K562 (cell line): ENCODE measurements at regions not wholly inside any gene's neighbourhood (a gene's known extent, or its start where the extent isn't known, plus 50 kb on each side); places are given as distances from the start of the nearest gene placed in this dataset.

ENCODE experiments used
- ATAC-seq: fragments of 200-7000 bp; cut with Tn5 transposase; 3 replicates; pipeline ENCODE4 v1.9.1; 2020; ENCODE audit warnings: moderate library complexity
- BruUV-seq: library from RNA; stranded (reverse); fragments of 400-500 nt; replicated peaks from 2 replicates; lab custom pipeline; 2021; lab: Mats Ljungman, UMichigan
- CTCF ChIA-PET: fragments of 300-600 bp; formaldehyde crosslinking; extraction: SDS; loops from one replicate; lab custom pipeline; 2021; ENCODE audit warnings: low intra/inter-chr PET ratio; lab: Yijun Ruan, JAX
- POLR2A ChIA-PET: fragments of 300-600, 350-650 bp; sonication (Branson Sonifier 250); formaldehyde crosslinking; extraction: SDS; loops from one replicate; lab custom pipeline; 2021; ENCODE audit warnings: antibody characterized with exemption, inconsistent platforms; lab: Yijun Ruan, JAX
- DNase-seq, 4 experiments: peaks; one replicate each; pipeline versions ENCODE4 v3.0.0 to v3.0.0-alpha.2; 2011 to 2018; ENCODE audit warnings: low spot score in 3 of 4, mixed read lengths in 3 of 4; ENCODE audit errors: extremely low read depth in 1 of 4
- FAIRE-seq: peaks from 2 replicates; lab custom pipeline; 2011; peaks lifted over from hg19 to GRCh38; lab: Jason Lieb, UNC
- H2AFZ ChIP-seq: 2 replicates; pipeline ENCODE4 v1.6.0; 2011; ENCODE audit warnings: low read depth, low read length, control low read depth, inconsistent platforms
- H3K27ac ChIP-seq: fragments of 200-600 bp; 3 replicates; pipeline ENCODE4 v1.8.0; 2011; ENCODE audit warnings: low read depth, mild to moderate bottlenecking, control low read depth, inconsistent platforms, low read length, moderate library complexity, mixed read lengths; ENCODE audit errors: extremely low read depth
- H3K27me3 ChIP-seq, 2 experiments: fragments of 300-600 bp in 1 of 2; 2 replicates in 1 of 2; 3 replicates in 1 of 2; pipeline versions ENCODE4 v1.6.0 to v1.8.0; 2011; ENCODE audit warnings: inconsistent platforms in 2 of 2, low read length in 2 of 2, mild to moderate bottlenecking in 1 of 2, mixed read lengths in 1 of 2, moderate library complexity in 1 of 2; ENCODE audit not compliant: control insufficient read depth in 2 of 2, insufficient read depth in 2 of 2
- H3K36me3 ChIP-seq: fragments of 300-600 bp; 3 replicates; pipeline ENCODE4 v1.8.0; 2011; ENCODE audit warnings: mild to moderate bottlenecking, low read length, inconsistent platforms; ENCODE audit not compliant: control insufficient read depth, insufficient read depth
- H3K4me1 ChIP-seq, 2 experiments: fragments of 200-600 bp in 1 of 2; replicated peaks in 1 of 2; 2 replicates in 1 of 2; 3 replicates in 1 of 2; pipeline versions ENCODE4 v1.5.1 to v1.8.0; 2011; ENCODE audit warnings: inconsistent platforms in 2 of 2, low read length in 2 of 2, mild to moderate bottlenecking in 1 of 2, mixed read lengths in 1 of 2, moderate library complexity in 1 of 2; ENCODE audit not compliant: control insufficient read depth in 2 of 2, insufficient read depth in 2 of 2
- H3K4me2 ChIP-seq: 2 replicates; pipeline ENCODE4 v1.6.1; 2011; ENCODE audit warnings: low read length, control low read depth, inconsistent platforms, mixed read lengths; ENCODE audit not compliant: insufficient read depth
- H3K4me3 ChIP-seq: fragments of 200-600 bp; sonication (generic), shearing (Covaris generic); 2 replicates; pipeline ENCODE4 v1.5.1; 2016; ENCODE audit warnings: control low read depth, inconsistent platforms
- H3K79me2 ChIP-seq: fragments of 200-600 bp; 3 replicates; pipeline ENCODE4 v1.8.0; 2011; ENCODE audit warnings: low read length, inconsistent platforms; ENCODE audit not compliant: control insufficient read depth, insufficient read depth
- H3K9ac ChIP-seq, 2 experiments: 2 replicates each; pipeline versions ENCODE4 v1.6.0 to v1.6.1; 2011; ENCODE audit warnings: low read depth in 2 of 2, low read length in 2 of 2, control low read depth in 1 of 2, inconsistent platforms in 1 of 2, mild to moderate bottlenecking in 1 of 2, mixed read lengths in 1 of 2; ENCODE audit not compliant: insufficient read depth in 1 of 2
- H3K9me1 ChIP-seq: one replicate; pipeline ENCODE4 v1.6.0; 2011; ENCODE audit warnings: inconsistent platforms, mild to moderate bottlenecking, low read length, moderate library complexity; ENCODE audit not compliant: control insufficient read depth, insufficient read depth
- H3K9me3 ChIP-seq: replicated peaks from 2 replicates; pipeline ENCODE4 v1.5.1; 2011; ENCODE audit warnings: low read depth, low read length, inconsistent platforms; ENCODE audit not compliant: control insufficient read depth, insufficient read depth
- H4K20me1 ChIP-seq: replicated peaks from 2 replicates; pipeline ENCODE4 v1.6.1; 2011; ENCODE audit warnings: low read length, inconsistent platforms, mixed read lengths; ENCODE audit not compliant: control insufficient read depth, insufficient read depth
- ATF7 ChIP-seq: fragments of 450-650 bp; IDR thresholded peaks from 2 replicates; pipeline ENCODE4 v1.7.1; 2014; ENCODE audit warnings: mild to moderate bottlenecking, moderate library complexity
- ILF3 ChIP-seq: fragments of 450-650 bp; IDR thresholded peaks from 2 replicates; pipeline ENCODE4 v1.6.1; 2018; ENCODE audit warnings: antibody characterized with exemption, mild to moderate bottlenecking, moderate library complexity, borderline replicate concordance
- NFYB ChIP-seq: IDR thresholded peaks from 2 replicates; pipeline ENCODE4 v1.6.1; 2011; ENCODE audit warnings: mild to moderate bottlenecking, moderate library complexity; ENCODE audit not compliant: insufficient read length; ENCODE audit errors: extremely low read depth
- POU5F1 ChIP-seq: fragments of 150-350 bp; IDR thresholded peaks from 2 replicates; pipeline ENCODE4 v1.6.1; 2014; ENCODE audit warnings: borderline replicate concordance, low read length, low read depth, mild to moderate bottlenecking; ENCODE audit not compliant: partially characterized antibody
- RAD21 ChIP-seq, 2 experiments: fragments of 250-450 bp in 1 of 2; fragments of 450-650 bp in 1 of 2; sonication (Bioruptor Pico) in 1 of 2; formaldehyde crosslinking in 1 of 2; IDR thresholded peaks in 1 of 2; conservative IDR thresholded peaks in 1 of 2; 2 replicates each; pipeline versions ENCODE4 v1.4.0 to v1.8.0; 2020 to 2022; ENCODE audit warnings: mild to moderate bottlenecking in 2 of 2, moderate library complexity in 1 of 2
- RBM25 ChIP-seq: fragments of 200-400 bp; formaldehyde crosslinking; IDR thresholded peaks from 2 replicates; pipeline ENCODE4 v1.6.1; 2018; ENCODE audit warnings: low read length, low read depth, moderate library complexity; ENCODE audit not compliant: severe bottlenecking
- SLC30A9 ChIP-seq: fragments of 250-450 bp; sonication (Bioruptor Pico); IDR thresholded peaks from 2 replicates; pipeline ENCODE4 v1.8.0; 2022; ENCODE audit warnings: mild to moderate bottlenecking, moderate library complexity
- ZNF134 ChIP-seq: fragments of 250-450 bp; sonication (Bioruptor Pico); conservative IDR thresholded peaks from 2 replicates; pipeline ENCODE4 v1.4.0; 2020
- ZNF316 ChIP-seq: fragments of 450-650 bp; IDR thresholded peaks from 2 replicates; pipeline ENCODE4 v1.6.1; 2016
- WGBS: fragments of 100-300 bp; shearing (Covaris generic); methylation state at CpG from one replicate; pipeline ENCODE4 v1.1.6; 2016; ENCODE audit warnings: low coverage, mixed read lengths; ENCODE audit not compliant: insufficient coverage; ENCODE audit errors: missing lambda C conversion rate; 5-methylcytosine and 5-hydroxymethylcytosine counted together
- in situ Hi-C: fragments of 300-500 bp; cut with MboI; formaldehyde crosslinking; loops from 4 replicates; pipeline ENCODE4 v1.15.0; 2018; ENCODE audit warnings: inconsistent platforms, mixed read lengths
- intact Hi-C: fragments of 100-400 bp; cut with micrococcal nuclease; formaldehyde crosslinking; loops from 2 replicates; pipeline ENCODE4 v1.14.2; 2022
- TF ChIP-seq, protein P1 (sequence below), 3 experiments: IDR thresholded peaks in 2 of 3; conservative IDR thresholded peaks in 1 of 3; 2 replicates each; pipeline ENCODE4 v1.5.1; 2011 to 2012; ENCODE audit warnings: low read length in 3 of 3, mild to moderate bottlenecking in 3 of 3, control low read depth in 2 of 3, improper control_type of control experiment in 1 of 3, inconsistent platforms in 1 of 3, low read depth in 1 of 3, mixed read lengths in 1 of 3, moderate library complexity in 1 of 3; ENCODE audit not compliant: insufficient read depth in 2 of 3

DNA sequence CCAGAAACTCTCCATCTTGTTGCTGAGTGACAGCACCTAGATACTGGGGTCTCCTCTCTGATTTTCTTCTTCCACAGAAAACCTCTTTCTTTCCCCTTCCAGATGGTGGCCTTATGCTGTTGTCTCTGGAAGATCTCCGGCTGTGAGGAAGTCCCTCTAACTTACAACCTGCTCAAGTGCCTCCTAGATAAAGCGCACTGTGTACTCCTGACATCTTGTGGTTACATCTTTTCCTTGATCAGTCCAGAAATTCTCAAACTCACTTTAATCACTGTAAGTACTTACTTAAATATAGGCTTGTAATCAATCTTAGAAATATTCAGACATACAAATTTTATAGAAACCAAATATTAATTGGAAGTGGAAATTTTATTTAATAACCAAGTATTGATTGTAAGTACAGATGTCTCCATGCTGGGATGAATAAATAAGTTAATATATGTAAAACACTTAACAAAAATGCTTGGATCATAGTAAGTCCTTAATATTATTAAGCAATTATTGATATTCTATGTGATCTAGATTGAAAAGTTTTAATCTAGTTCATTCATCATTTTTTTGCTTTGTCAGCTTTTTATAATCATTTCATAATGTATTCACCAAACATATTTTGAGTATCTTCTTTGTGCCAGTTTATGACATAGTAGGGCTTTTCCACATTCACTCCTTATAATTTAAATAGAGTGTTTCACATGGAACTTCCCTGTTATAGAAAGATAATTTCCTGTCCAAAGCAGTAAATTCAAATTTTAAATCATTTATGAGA is 1381.4 kb upstream of the CDH6 start (continued):
- TF ChIP-seq, protein P1, sequence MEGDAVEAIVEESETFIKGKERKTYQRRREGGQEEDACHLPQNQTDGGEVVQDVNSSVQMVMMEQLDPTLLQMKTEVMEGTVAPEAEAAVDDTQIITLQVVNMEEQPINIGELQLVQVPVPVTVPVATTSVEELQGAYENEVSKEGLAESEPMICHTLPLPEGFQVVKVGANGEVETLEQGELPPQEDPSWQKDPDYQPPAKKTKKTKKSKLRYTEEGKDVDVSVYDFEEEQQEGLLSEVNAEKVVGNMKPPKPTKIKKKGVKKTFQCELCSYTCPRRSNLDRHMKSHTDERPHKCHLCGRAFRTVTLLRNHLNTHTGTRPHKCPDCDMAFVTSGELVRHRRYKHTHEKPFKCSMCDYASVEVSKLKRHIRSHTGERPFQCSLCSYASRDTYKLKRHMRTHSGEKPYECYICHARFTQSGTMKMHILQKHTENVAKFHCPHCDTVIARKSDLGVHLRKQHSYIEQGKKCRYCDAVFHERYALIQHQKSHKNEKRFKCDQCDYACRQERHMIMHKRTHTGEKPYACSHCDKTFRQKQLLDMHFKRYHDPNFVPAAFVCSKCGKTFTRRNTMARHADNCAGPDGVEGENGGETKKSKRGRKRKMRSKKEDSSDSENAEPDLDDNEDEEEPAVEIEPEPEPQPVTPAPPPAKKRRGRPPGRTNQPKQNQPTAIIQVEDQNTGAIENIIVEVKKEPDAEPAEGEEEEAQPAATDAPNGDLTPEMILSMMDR (IDR thresholded peaks at IDR 0.05 in 2 of 3, conservative IDR thresholded peaks at IDR 0.05 in 1 of 3; ENCODE audit: insufficient read depth in 2 of 3, low read depth in 1 of 3, low read length in 3 of 3) = peak in 1 of 3 experiments; percentile 20; a peak in 1 of 6 replicates
- TF ChIP-seq ATF7 (no peak), ZNF316 (peak; percentile 96), POU5F1 (no peak), SLC30A9 (no peak), NFYB (no peak), RAD21 (CRISPR knock-in tag; conservative IDR thresholded peaks at IDR 0.05 in 1 of 2, IDR thresholded peaks at IDR 0.05 in 1 of 2) (peak in 1 of 2 experiments; percentile 21; a peak in 1 of 4 replicates)

DNA sequence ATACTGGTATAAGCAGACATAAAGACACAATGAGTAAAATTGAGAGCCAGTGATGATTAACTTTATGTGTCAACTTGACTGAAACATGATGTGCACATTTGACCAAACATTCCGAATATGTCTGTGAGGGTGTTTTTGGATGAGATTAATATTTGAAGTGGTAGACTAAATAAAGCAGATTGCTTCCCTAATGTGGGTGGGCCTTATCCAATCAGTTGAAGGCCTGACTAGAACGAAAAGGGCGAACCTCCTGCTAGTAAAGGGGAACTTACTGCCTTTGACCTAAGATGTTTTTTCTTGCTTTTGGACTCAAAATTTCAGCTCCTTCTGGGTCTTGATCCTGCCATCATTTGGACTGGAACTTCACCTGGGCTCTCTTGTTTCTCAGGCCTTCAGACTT is 1387.7 kb upstream of the CDH6 start:
- Histone ChIP-seq H3K4me3 (no peak overlapping the region), H4K20me1 (no peaks in the 10 kb centered on the region), H3K9me3 (no peaks in the 10 kb centered on the region), H3K4me1 (no peaks in the 10 kb centered on the region), H3K79me2 (no peaks in the 10 kb centered on the region)
- no TSS peak for BruUV-seq
- DNase-seq = no peak
- in situ Hi-C loops = no loop called here
- 25% methylated on average over 3 of the region's 3 CpGs for WGBS
- no peak for TF ChIP-seq ILF3
- peak; percentile 97 for TF ChIP-seq ZNF134 (CRISPR knock-in tag)
- TF ChIP-seq RBM25 = peak; percentile 81
- TF ChIP-seq, all 486 proteins: peak for 2
- no peaks in the 10 kb centered on the region for H3K9me1 ChIP-seq
- no peaks in the 10 kb centered on the region for H3K36me3 ChIP-seq
- intact Hi-C loops = no loop called here
- no peak overlapping the region for H3K27ac ChIP-seq
- ChIA-PET CTCF (no interaction called here), POLR2A (no interaction called here)
- H3K9ac ChIP-seq = no peak overlapping the region
- FAIRE-seq (no peak), ATAC-seq (no peak)
- no peak overlapping the region for H3K4me2 ChIP-seq
- H3K27me3 ChIP-seq = no peaks in the 10 kb centered on the region
- no peak overlapping the region for H2AFZ ChIP-seq
